Natural killer cell treated with Interleukin-12 subunit alpha and Interleukin-12 subunit beta and Interleukin-15 and Interleukin-18, amount 100 ng/mL, for 72 hours (primary cell): ENCODE measurements at regions not wholly inside any gene's neighbourhood (a gene's known extent, or its start where the extent isn't known, plus 50 kb on each side); places are given as distances from the start of the nearest gene placed in this dataset.

Experiments
- ATAC-seq, 2 donors: fragments of 150-1000 bp; cut with Tn5 transposase in 1 of 2; sonication (Bioruptor Pico), chemical (Tn5 transposase) in 1 of 2; 2 replicates each; pipeline ENCODE4 v1.10.0; 2021
- DNase-seq: peaks from one replicate; pipeline ENCODE4 v3.0.0; 2022; ENCODE audit warnings: low spot score
- H3K27ac Mint-ChIP-seq, 2 donors: 1 replicate in 1 of 2; 2 replicates in 1 of 2; pipeline ENCODE4 v1.8.0; 2022; ENCODE audit warnings: mixed read lengths in 2 of 2, mild to moderate bottlenecking in 1 of 2, moderate library complexity in 1 of 2
- H3K27me3 Mint-ChIP-seq, 2 donors: 1 replicate in 1 of 2; 2 replicates in 1 of 2; pipeline ENCODE4 v1.8.0; 2022; ENCODE audit warnings: mixed read lengths in 2 of 2
- H3K36me3 Mint-ChIP-seq: one replicate; pipeline ENCODE4 v1.8.0; 2022; ENCODE audit warnings: mixed read lengths
- H3K4me1 Mint-ChIP-seq, 2 donors: 1 replicate in 1 of 2; 2 replicates in 1 of 2; pipeline ENCODE4 v1.8.0; 2022; ENCODE audit warnings: low read depth in 2 of 2, mixed read lengths in 2 of 2, mild to moderate bottlenecking in 1 of 2
- H3K4me3 Mint-ChIP-seq: one replicate; pipeline ENCODE4 v1.8.0; 2022; ENCODE audit warnings: mixed read lengths
- H3K9me3 Mint-ChIP-seq: 2 replicates; pipeline ENCODE4 v1.8.0; 2022; ENCODE audit warnings: mixed read lengths

- Mint-ChIP-seq H3K36me3 (no peaks in the 10 kb centered on the region), H3K27ac (no peak overlapping the region), H3K27me3 (no peaks in the 10 kb centered on the region), H3K4me1 (peaks cover 22 to 23% of the 10 kb centered on the region in 2 donors), H3K9me3 (no peaks in the 10 kb centered on the region), H3K4me3 (no peak overlapping the region)
- ATAC-seq: no peak
- no peak for DNase-seq
These were observed 112.4 kb downstream of the CD47 start for GRCh38 chr3:107978131-107979055.

GRCh38 chr3:107977221-107978130, 113.4 kb downstream of the CD47 start:
- Mint-ChIP-seq H3K4me1 (peaks cover 22 to 23% of the 10 kb centered on the region in 2 donors), H3K36me3 (no peaks in the 10 kb centered on the region), H3K4me3 (no peak overlapping the region), H3K27ac (peak overlapping the region in 1 of 2 donors; percentile 85), H3K27me3 (no peaks in the 10 kb centered on the region), H3K9me3 (no peaks in the 10 kb centered on the region)
- DNase-seq (no peak), ATAC-seq (no peak)

- Mint-ChIP-seq H3K4me3 (peak overlapping the region; percentile 17), H3K27me3 (no peaks in the 10 kb centered on the region), H3K9me3 (no peaks in the 10 kb centered on the region), H3K36me3 (no peaks in the 10 kb centered on the region), H3K4me1 (peaks cover 22 to 23% of the 10 kb centered on the region in 2 donors), H3K27ac (peak overlapping the region; percentile 34 to 85)
- ATAC-seq (no peak), DNase-seq (no peak)
These were observed 114.5 kb downstream of the CD47 start for GRCh38 chr3:107976202-107976800.

- no peak for ATAC-seq
- no peak for DNase-seq
- no peaks in the 10 kb centered on the region for H3K36me3 Mint-ChIP-seq
These were observed 115.2 kb downstream of the CD47 start for GRCh38 chr3:107975529-107976201.

GRCh38 chr3:107973961-107974360, 116.9 kb downstream of the CD47 start:
- H3K4me1 Mint-ChIP-seq: peaks cover 22 to 23% of the 10 kb centered on the region in 2 donors
- no peaks in the 10 kb centered on the region for H3K9me3 Mint-ChIP-seq
- DNase-seq (no peak), ATAC-seq (no peak)
- H3K27ac Mint-ChIP-seq: no peak overlapping the region
- H3K27me3 Mint-ChIP-seq: no peaks in the 10 kb centered on the region
- no peak overlapping the region for H3K4me3 Mint-ChIP-seq
- H3K36me3 Mint-ChIP-seq: no peaks in the 10 kb centered on the region

More at GRCh38 chr3:107975529-107976201, 115.2 kb downstream of the CD47 start:
- Mint-ChIP-seq H3K27me3 (no peaks in the 10 kb centered on the region), H3K4me1 (peaks cover 22 to 23% of the 10 kb centered on the region in 2 donors), H3K27ac (peak overlapping the region; percentile 34 to 85), H3K9me3 (no peaks in the 10 kb centered on the region), H3K4me3 (peak overlapping the region; percentile 17)

- H3K4me3 Mint-ChIP-seq: no peak overlapping the region
- H3K27ac Mint-ChIP-seq: no peak overlapping the region
- no peak for ATAC-seq
- H3K36me3 Mint-ChIP-seq: no peaks in the 10 kb centered on the region
- H3K9me3 Mint-ChIP-seq: no peaks in the 10 kb centered on the region
- no peaks in the 10 kb centered on the region for H3K27me3 Mint-ChIP-seq
- DNase-seq: no peak
- peaks cover 20 to 22% of the 10 kb centered on the region in 2 donors for H3K4me1 Mint-ChIP-seq
These were observed 117.7 kb downstream of the CD47 start for GRCh38 chr3:107973152-107973551.

GRCh38 chr3:107970993-107971580, 119.7 kb downstream of the CD47 start:
- H3K27ac Mint-ChIP-seq: no peak overlapping the region
- H3K27me3 Mint-ChIP-seq: no peaks in the 10 kb centered on the region
- DNase-seq: no peak
- no peak overlapping the region for H3K4me3 Mint-ChIP-seq
- no peak for ATAC-seq
- H3K4me1 Mint-ChIP-seq: peaks cover 11 to 22% of the 10 kb centered on the region in 2 donors
- no peaks in the 10 kb centered on the region for H3K36me3 Mint-ChIP-seq
- no peaks in the 10 kb centered on the region for H3K9me3 Mint-ChIP-seq

GRCh38 chr3:107969994-107970819, 120.6 kb downstream of the CD47 start:
- ATAC-seq: no peak
- Mint-ChIP-seq H3K4me1 (peaks cover 2 to 15% of the 10 kb centered on the region in 2 donors), H3K27ac (no peak overlapping the region), H3K9me3 (no peaks in the 10 kb centered on the region), H3K27me3 (no peaks in the 10 kb centered on the region), H3K36me3 (no peaks in the 10 kb centered on the region), H3K4me3 (no peak overlapping the region)
- no peak for DNase-seq

- no peak overlapping the region for H3K27ac Mint-ChIP-seq
- peaks cover 0 to 13% of the 10 kb centered on the region in 2 donors for H3K4me1 Mint-ChIP-seq
- H3K36me3 Mint-ChIP-seq: no peaks in the 10 kb centered on the region
- no peak overlapping the region for H3K4me3 Mint-ChIP-seq
- no peaks in the 10 kb centered on the region for H3K9me3 Mint-ChIP-seq
- ATAC-seq: no peak
- no peaks in the 10 kb centered on the region for H3K27me3 Mint-ChIP-seq
- no peak for DNase-seq
These were observed 121.3 kb downstream of the CD47 start for GRCh38 chr3:107969525-107969924.

GRCh38 chr3:107966276-107966675, 124.6 kb downstream of the CD47 start:
- H3K9me3 Mint-ChIP-seq: no peaks in the 10 kb centered on the region
- H3K4me1 Mint-ChIP-seq: peaks cover 0 to 13% of the 10 kb centered on the region in 2 donors
- H3K27ac Mint-ChIP-seq: no peak overlapping the region
- no peak overlapping the region for H3K4me3 Mint-ChIP-seq
- ATAC-seq (no peak), DNase-seq (no peak)
- no peaks in the 10 kb centered on the region for H3K36me3 Mint-ChIP-seq
- H3K27me3 Mint-ChIP-seq: no peaks in the 10 kb centered on the region

- no peak overlapping the region for H3K27ac Mint-ChIP-seq
- H3K4me1 Mint-ChIP-seq: peaks cover 0 to 13% of the 10 kb centered on the region in 2 donors
- no peaks in the 10 kb centered on the region for H3K9me3 Mint-ChIP-seq
- H3K36me3 Mint-ChIP-seq: no peaks in the 10 kb centered on the region
- H3K4me3 Mint-ChIP-seq: no peak overlapping the region
- no peaks in the 10 kb centered on the region for H3K27me3 Mint-ChIP-seq
- no peak for ATAC-seq
- no peak for DNase-seq
These were observed 125.6 kb downstream of the CD47 start for GRCh38 chr3:107965136-107965655.

- no peak for DNase-seq
- Mint-ChIP-seq H3K4me3 (no peak overlapping the region), H3K4me1 (peaks cover 0 to 13% of the 10 kb centered on the region in 2 donors), H3K36me3 (no peaks in the 10 kb centered on the region), H3K27ac (no peak overlapping the region), H3K27me3 (no peaks in the 10 kb centered on the region), H3K9me3 (peaks cover 4% of the 10 kb centered on the region)
- no peak for ATAC-seq
These were observed 127.2 kb downstream of the CD47 start for GRCh38 chr3:107963581-107963980.
